HG02970 (cell line): ENCODE measurements at regions not wholly inside any gene's neighbourhood (a gene's known extent, or its start where the extent isn't known, plus 50 kb on each side); places are given as distances from the start of the nearest gene placed in this dataset.
"Not testable (repeated sequence)": the region's sequence is repeated elsewhere in the genome, so short reads cannot be mapped to it uniquely, and the experiment has no call there.

Experiments
- ATAC-seq: cut with Tn5 transposase; IDR thresholded peaks from one replicate; pipeline ENCODE4 v1.9.1; 2021; ENCODE audit warnings: mild to moderate bottlenecking, moderate library complexity, moderate number of reproducible peaks; ENCODE audit not compliant: unreplicated experiment, low FRiP score

DNA sequence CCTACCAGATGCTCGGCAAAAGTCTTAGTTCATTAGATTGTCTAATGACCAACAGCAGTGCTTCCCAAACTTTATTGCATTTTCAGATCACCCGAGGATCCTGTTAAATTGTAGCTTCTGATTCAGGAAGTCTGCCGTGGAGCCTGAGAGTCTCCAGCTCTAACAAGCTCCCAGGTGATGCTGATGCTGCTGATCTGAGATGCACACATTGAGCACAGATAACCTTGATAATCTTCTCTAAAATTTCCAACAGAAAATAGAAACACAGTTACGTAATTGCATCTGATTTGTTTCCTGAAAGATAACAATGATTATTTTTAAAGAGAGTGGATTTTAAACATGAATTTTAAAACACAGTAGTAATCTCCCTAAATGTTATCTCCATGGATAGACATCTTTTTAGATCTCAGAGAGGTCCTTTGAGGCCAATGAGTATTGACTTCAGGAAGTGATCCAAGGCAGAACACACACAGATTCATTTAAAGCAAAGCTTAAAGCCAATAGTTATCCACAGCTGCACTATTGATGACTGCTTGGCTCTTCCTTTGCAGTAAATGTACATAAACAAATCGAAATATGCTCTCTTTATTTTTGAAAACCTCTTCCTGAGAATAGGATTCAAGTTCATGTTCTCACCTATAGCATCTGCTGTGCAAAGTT lies 122.8 kb upstream of the TNPO1 start:
- no peak for ATAC-seq

DNA sequence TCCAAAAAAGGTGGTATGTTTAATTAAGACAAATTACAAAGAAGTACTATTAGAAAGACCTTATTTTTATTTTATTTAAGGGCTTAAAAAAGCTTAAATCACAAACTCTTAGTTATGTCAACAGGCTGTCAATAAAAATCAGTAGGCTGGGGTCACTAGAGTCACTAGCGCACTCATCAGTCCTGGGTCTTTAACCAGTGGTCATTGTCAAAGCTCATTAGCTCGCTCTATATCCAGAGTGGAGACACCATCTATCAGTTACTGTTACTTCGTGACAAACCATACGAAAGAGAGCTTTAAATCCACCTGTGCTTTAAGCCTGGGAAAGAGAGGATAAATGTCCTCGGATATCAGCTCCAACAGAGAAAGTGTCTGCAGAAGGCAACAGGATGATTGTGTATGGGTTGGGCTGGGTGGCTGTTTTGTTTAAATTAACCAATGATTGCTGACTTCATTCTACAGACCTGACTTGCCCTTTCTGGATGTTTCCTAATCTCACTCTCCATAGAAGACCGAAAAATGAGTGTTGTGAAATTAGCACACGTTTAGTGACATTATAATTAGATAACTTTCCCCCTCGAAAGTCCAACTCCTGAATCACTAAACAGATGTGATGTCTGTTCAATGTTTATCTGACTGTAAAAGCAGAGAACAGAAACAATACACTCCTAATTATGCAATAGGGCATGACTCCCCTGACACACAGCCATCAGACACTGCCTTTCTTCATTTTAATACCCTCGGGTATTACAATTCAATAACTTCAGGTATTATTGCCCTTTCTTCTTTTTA lies 123.6 kb upstream of the TNPO1 start:
- ATAC-seq: no peak

GRCh38 chr5:72692231-72692637 lies 124.2 kb upstream of the TNPO1 start:
- no peak for ATAC-seq

DNA sequence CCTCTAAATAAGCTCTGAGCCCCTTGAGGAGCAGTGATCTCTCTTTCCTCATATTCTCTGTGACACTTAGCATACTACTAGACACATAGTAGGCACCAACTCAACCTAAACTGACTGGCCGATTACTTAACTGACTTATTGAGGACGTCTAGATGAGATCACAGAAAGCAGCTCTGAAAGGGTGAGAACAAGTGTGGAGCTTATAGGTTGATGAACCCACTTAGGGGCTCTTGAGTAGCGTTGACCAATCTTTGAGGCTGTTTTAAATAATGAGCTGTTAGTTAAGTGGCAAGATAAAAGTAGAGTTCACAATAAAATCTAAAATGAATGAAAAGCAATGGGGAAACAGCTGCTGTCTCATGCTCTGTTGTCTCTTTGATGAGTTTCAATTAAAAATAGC lies 124.7 kb upstream of the TNPO1 start:
- ATAC-seq: no peak

- ATAC-seq: no peak
Observed at GRCh38 chr5:72688916-72689315, 127.5 kb upstream of the TNPO1 start.

- ATAC-seq: no peak
Observed at GRCh38 chr5:72687288-72687687, 129.2 kb upstream of the TNPO1 start.

- ATAC-seq: no peak
Observed at GRCh38 chr5:72682561-72682960, 133.9 kb upstream of the TNPO1 start.

DNA sequence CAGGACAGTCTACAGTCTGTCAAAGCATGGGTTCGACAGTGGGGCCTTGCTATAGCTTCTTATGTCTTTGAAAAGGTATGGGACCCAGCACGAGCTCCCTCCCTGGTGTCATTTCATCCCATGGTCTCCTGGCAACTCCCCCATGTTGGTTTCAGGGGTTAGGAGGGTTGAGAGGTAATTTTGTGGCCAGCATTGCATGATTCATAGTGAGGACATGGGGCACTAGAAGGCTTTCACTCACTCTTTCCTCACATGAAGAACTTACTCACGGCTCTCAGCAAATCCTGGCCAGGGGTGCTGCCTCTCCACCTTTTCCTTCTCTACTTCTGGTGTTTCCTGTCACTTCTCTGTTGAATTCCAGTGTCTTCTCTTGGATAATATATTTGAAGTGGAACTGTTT lies 134.7 kb upstream of the TNPO1 start:
- no peak for ATAC-seq

GRCh38 chr5:72677447-72677846 lies 139.0 kb upstream of the TNPO1 start:
- no peak for ATAC-seq

DNA sequence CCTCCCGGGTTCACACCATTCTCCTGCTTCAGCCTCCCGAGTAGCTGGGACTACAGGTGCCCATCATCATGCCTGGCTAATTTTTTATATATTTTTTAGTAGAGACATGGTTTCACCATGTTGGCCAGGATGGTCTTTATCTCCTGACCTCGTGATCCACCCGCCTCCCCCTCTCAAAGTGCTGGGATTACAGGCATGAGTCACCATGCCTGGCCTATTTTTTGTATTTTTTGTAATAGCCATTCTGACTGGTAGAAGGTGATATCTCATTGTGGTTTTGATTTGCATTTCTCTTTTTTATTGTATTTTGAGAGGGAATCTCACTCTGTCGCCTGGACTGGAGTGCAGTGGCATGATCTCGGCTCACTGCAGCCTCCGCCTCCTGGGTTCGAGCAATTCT lies 139.6 kb upstream of the TNPO1 start:
- not testable (repeated sequence) for ATAC-seq

DNA sequence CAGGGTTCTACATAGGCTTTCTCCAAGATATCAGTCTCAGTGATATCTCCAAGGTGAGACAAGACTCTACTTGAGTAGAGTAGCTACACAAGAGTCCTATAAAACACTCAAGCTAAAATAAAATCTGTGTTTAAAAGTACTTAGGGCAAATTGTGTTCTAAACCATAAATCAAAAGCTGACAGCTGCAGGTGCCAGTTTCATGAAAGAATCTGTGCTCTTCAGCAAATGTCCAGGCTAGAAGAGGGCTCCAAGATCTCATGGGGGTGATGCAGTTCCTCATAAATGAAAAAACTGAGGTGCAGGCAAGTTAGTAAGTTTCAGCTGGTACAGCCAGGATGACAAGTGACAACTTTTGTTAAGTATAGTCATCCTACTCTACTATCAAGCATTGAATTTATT lies 142.8 kb upstream of the TNPO1 start:
- ATAC-seq: no peak

- ATAC-seq: no peak
Observed at GRCh38 chr5:72673180-72673579, 143.3 kb upstream of the TNPO1 start.

DNA sequence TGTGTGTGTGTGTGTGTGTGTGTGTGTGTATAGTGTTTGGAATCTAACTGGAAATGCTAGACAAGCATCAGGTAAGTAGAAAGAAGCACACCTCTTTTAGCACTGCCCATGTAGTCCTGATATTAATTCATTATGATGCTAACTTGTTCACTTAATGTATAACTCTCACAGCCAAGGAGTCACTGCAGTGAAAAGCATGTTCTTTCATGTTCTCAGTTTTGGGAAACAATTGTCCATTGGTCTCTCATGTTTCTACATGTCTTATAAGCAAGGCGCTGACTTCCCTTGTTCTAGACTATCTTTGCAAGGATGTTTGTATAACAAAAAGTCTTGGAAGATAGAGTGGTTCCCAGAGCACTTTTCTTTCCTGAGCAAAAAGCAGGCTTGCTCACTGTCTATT lies 148.8 kb upstream of the TNPO1 start:
- no peak for ATAC-seq

DNA sequence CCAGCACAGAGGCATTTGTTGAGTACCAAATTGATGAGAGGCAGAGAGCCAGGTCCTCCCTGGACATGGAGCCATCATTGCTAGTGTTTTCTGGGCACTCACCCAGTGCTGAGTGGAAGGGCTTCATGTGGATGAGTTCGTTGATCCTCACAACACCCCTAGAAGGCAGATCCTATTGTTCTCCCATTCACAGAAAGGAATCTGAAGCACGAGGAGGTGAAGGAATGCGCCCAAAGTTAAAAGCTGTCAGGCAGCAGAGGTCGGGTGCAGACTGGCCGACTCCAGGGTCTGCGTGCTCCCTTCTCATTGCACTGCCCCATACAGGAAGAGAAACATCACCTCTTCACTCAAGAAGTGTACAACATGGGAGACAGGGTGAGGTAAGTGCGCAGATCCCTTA lies 153.5 kb upstream of the TNPO1 start:
- ATAC-seq: no peak

GRCh38 chr5:72662305-72662704 lies 154.2 kb upstream of the TNPO1 start:
- ATAC-seq: no peak

- no peak for ATAC-seq
Observed at GRCh38 chr5:72661405-72661804, 154.2 kb upstream of the ZNF366 start.

DNA sequence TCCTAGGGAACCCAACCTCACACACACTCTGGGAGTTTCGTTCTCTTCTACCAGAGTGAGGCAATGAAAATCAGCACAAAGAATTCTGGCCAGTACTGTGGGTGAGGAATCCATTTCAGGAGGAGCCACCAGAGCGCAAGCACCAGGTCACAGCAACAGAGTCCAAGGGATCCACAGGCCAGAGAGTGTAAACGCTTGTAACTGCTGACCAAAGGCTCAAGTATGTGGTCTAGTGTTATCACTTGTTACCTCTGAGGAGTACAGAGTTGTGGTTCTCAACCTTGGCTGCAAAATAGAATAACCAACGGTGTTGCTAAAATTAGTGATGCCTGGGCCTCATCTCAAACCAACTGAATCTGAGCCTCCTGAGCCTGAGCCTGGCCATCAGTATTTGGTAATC lies 152.5 kb upstream of the ZNF366 start:
- no peak for ATAC-seq

- ATAC-seq: no peak
Observed at GRCh38 chr5:72658761-72659540, 151.7 kb upstream of the ZNF366 start.

DNA sequence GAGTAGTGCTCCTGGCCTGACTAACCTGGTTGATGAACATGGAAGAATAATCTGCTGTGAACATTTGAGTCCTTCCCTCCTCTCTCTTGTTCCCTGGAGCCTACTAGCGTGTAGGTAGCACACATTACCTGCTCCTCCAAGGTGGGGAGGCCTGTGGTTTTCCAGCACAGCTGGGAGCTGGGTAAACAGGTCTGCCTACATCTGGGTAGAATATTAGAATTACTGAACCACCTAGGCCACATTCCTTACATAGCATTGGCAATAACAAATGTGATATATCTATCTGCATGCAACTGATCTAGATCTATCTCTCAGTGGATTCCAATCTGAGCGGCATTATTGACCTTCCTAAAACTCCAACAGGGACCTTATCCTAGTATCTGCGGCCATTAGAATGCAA lies 151.0 kb upstream of the ZNF366 start:
- no peak for ATAC-seq

GRCh38 chr5:72656756-72657513 lies 149.7 kb upstream of the ZNF366 start:
- ATAC-seq: no peak

- ATAC-seq: no peak
Observed at GRCh38 chr5:72656331-72656730, 149.1 kb upstream of the ZNF366 start.
